Liver (tissue), 8 donors: ENCODE measurements at regions not wholly inside any gene's neighbourhood (a gene's known extent, or its start where the extent isn't known, plus 50 kb on each side); places are given as distances from the start of the nearest gene placed in this dataset.

Experiments
- DNase-seq: peaks from one replicate; pipeline ENCODE4 v3.0.0-alpha.2; 2017; ENCODE audit warnings: low spot score
- H3K27ac ChIP-seq, 2 donors: one replicate each; pipeline ENCODE4 v1.7.0; 2013; ENCODE audit warnings: inconsistent platforms in 2 of 2, low read length in 2 of 2, control low read depth in 1 of 2, low read depth in 1 of 2, mild to moderate bottlenecking in 1 of 2
- H3K27me3 ChIP-seq, 4 donors: one replicate each; pipeline versions ENCODE4 v1.6.1 to v1.7.0; 2013; ENCODE audit warnings: low read length in 3 of 4, inconsistent platforms in 1 of 4, mild to moderate bottlenecking in 1 of 4, moderate library complexity in 1 of 4; ENCODE audit not compliant: control insufficient read depth in 4 of 4, insufficient read depth in 4 of 4
- H3K36me3 ChIP-seq, 4 donors: one replicate each; pipeline versions ENCODE4 v1.6.1 to v1.7.0; 2013; ENCODE audit warnings: low read length in 3 of 4, mild to moderate bottlenecking in 3 of 4, low read depth in 1 of 4, moderate library complexity in 1 of 4; ENCODE audit not compliant: control insufficient read depth in 4 of 4, insufficient read depth in 3 of 4
- H3K4me1 ChIP-seq, 4 donors: one replicate each; pipeline versions ENCODE4 v1.6.1 to v1.7.0; 2013; ENCODE audit warnings: low read length in 3 of 4, mild to moderate bottlenecking in 3 of 4, moderate library complexity in 1 of 4; ENCODE audit not compliant: control insufficient read depth in 4 of 4, insufficient read depth in 4 of 4
- H3K4me3 ChIP-seq, 3 donors: one replicate each; pipeline versions ENCODE4 v1.6.1 to v1.7.0; 2013; ENCODE audit warnings: low read length in 3 of 3, control low read depth in 1 of 3, low read depth in 1 of 3, mild to moderate bottlenecking in 1 of 3
- H3K9ac ChIP-seq, 2 donors: one replicate each; pipeline ENCODE4 v1.7.0; 2013; ENCODE audit warnings: low read length in 2 of 2, mild to moderate bottlenecking in 2 of 2, moderate library complexity in 2 of 2, control low read depth in 1 of 2, low read depth in 1 of 2
- H3K9me3 ChIP-seq, 4 donors: one replicate each; pipeline versions ENCODE4 v1.6.1 to v1.7.0; 2013; ENCODE audit warnings: low read length in 3 of 4; ENCODE audit not compliant: control insufficient read depth in 4 of 4
- ATF3 ChIP-seq: IDR thresholded peaks from 2 replicates; pipeline ENCODE4 v1.6.1; 2016; ENCODE audit warnings: antibody characterized with exemption
- CTCF ChIP-seq: fragments of 150-350 bp; IDR thresholded peaks from 2 replicates; pipeline ENCODE4 v1.5.1; 2017; ENCODE audit warnings: improper control_type of control experiment, low read depth, low read length; ENCODE audit not compliant: missing input control
- EGR1 ChIP-seq, 2 donors: IDR thresholded peaks; 2 replicates each; pipeline ENCODE4 v1.6.1; 2016 to 2018; ENCODE audit warnings: antibody characterized with exemption in 2 of 2, low read depth in 2 of 2
- FOXA1 ChIP-seq: IDR thresholded peaks from 2 replicates; pipeline ENCODE4 v1.6.1; 2016; ENCODE audit warnings: antibody characterized with exemption
- FOXA2 ChIP-seq: IDR thresholded peaks from 2 replicates; pipeline ENCODE4 v1.6.1; 2016; ENCODE audit warnings: antibody characterized with exemption
- GABPA ChIP-seq, 2 donors: IDR thresholded peaks in 1 of 2; conservative IDR thresholded peaks in 1 of 2; 2 replicates each; pipeline ENCODE4 v1.6.1; 2016; ENCODE audit warnings: antibody characterized with exemption in 2 of 2, mild to moderate bottlenecking in 1 of 2, moderate library complexity in 1 of 2
- HNF4A ChIP-seq, 2 donors: conservative IDR thresholded peaks; 2 replicates each; pipeline ENCODE4 v1.6.1; 2016; ENCODE audit warnings: antibody characterized with exemption in 2 of 2, mild to moderate bottlenecking in 2 of 2
- HNF4G ChIP-seq: IDR thresholded peaks from 2 replicates; pipeline ENCODE4 v1.6.1; 2016; ENCODE audit warnings: antibody characterized with exemption
- JUND ChIP-seq, 2 donors: IDR thresholded peaks; 2 replicates each; pipeline ENCODE4 v1.6.1; 2016; ENCODE audit warnings: antibody characterized with exemption in 2 of 2
- NR2F2 ChIP-seq: IDR thresholded peaks from 2 replicates; pipeline ENCODE4 v1.6.1; 2016; ENCODE audit warnings: antibody characterized with exemption
- RAD21 ChIP-seq, 2 donors: IDR thresholded peaks; 2 replicates each; pipeline ENCODE4 v1.6.1; 2016; ENCODE audit warnings: antibody characterized with exemption in 2 of 2, mild to moderate bottlenecking in 2 of 2
- REST ChIP-seq: IDR thresholded peaks from 2 replicates; pipeline ENCODE4 v1.6.1; 2016; ENCODE audit warnings: antibody characterized with exemption, mild to moderate bottlenecking
- RXRA ChIP-seq, 2 donors: IDR thresholded peaks; 2 replicates each; pipeline ENCODE4 v1.6.1; 2017 to 2018; ENCODE audit warnings: antibody characterized with exemption in 2 of 2, mild to moderate bottlenecking in 1 of 2
- SP1 ChIP-seq: IDR thresholded peaks from 2 replicates; pipeline ENCODE4 v1.6.1; 2018; ENCODE audit warnings: antibody characterized with exemption, mild to moderate bottlenecking
- TAF1 ChIP-seq: conservative IDR thresholded peaks from 2 replicates; pipeline ENCODE4 v1.6.1; 2016; ENCODE audit warnings: antibody characterized with exemption, mild to moderate bottlenecking
- YY1 ChIP-seq: IDR thresholded peaks from 2 replicates; pipeline ENCODE4 v1.6.1; 2016; ENCODE audit warnings: antibody characterized with exemption, mild to moderate bottlenecking
- ZBTB33 ChIP-seq: IDR thresholded peaks from 2 replicates; pipeline ENCODE4 v1.6.1; 2016; ENCODE audit warnings: antibody characterized with exemption
- WGBS: extraction: QIAGEN DNeasy Blood & Tissue Kit; methylation state at CpG from one replicate; pipeline ENCODE4 v1.1.7; 2013; 5-methylcytosine and 5-hydroxymethylcytosine counted together
- TF ChIP-seq, protein P1 (sequence below): IDR thresholded peaks from 2 replicates; pipeline ENCODE4 v1.6.1; 2016; ENCODE audit warnings: antibody characterized with exemption
- donor health status: healthy.
- donor health status: healthy.
- donor health status: healthy.
- donor health status: healthy.
- donor health status: healthy.

DNA sequence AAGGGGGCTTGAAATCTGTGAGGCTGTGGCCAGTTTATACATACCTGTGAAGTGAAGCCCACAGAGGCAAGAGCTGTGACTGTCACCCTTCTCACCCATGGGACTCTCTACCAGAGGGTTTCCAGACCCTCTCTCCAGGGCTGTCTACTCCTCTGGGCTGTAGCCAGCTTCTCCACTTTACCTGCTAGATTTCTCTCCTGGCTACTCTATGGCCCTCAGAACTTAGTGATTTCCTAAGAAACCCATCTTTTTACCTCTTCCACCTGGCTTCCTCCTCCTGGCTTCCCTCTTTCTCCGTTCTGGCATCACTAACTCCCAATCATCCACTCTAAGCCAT is 78.0 kb downstream of the SEC61B start:
- Histone ChIP-seq H3K4me3 (no peak overlapping the region), H3K27me3 (peaks cover 0 to 2% (median 0%) of the 10 kb centered on the region in 4 donors), H3K4me1 (peaks cover 0 to 3% (median 0%) of the 10 kb centered on the region in 4 donors), H3K27ac (no peak overlapping the region), H3K9me3 (no peaks in the 10 kb centered on the region), H3K9ac (no peak overlapping the region), H3K36me3 (no peaks in the 10 kb centered on the region)
- no peak for DNase-seq
- WGBS, result 0% methylated on average over 1 of the region's 1 CpG
- TF ChIP-seq HNF4G, result no peak
- no peak for TF ChIP-seq ZBTB33
- TF ChIP-seq RXRA (IDR thresholded peaks at IDR 0.05), result no peak
- no peak for TF ChIP-seq REST
- TF ChIP-seq FOXA2, result no peak
- TF ChIP-seq YY1, result no peak
- no peak for TF ChIP-seq GABPA (IDR thresholded peaks at IDR 0.05 in 1 of 2, conservative IDR thresholded peaks at IDR 0.05 in 1 of 2)
- no peak for TF ChIP-seq NR2F2
- TF ChIP-seq HNF4A (conservative IDR thresholded peaks at IDR 0.05), result no peak
- no peak for TF ChIP-seq FOXA1
- TF ChIP-seq, protein P1, sequence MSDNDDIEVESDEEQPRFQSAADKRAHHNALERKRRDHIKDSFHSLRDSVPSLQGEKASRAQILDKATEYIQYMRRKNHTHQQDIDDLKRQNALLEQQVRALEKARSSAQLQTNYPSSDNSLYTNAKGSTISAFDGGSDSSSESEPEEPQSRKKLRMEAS, result no peak
- TF ChIP-seq RAD21 (IDR thresholded peaks at IDR 0.05), result no peak
- TF ChIP-seq EGR1 (IDR thresholded peaks at IDR 0.05; ENCODE audit: low read depth in 2 of 2), result no peak
- no peak for TF ChIP-seq CTCF

DNA sequence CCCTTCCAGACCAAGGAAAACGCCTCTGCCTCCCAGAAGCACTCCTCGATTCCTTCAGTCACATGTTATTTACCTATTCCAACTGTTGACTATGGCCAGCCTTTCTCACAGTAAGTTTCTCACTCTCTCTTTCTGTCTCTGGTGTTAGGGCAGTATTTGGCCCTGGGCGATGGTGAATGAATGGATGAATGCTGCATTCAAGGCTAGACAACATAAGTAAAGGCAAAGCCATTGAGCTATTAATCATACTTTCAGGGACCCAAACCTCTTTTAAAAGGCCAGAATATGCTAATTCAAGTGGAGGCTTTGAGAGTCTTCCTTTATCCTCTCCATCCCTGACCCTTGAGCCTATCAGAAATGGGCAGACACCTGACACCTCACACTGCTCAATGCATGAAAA is 78.5 kb downstream of the SEC61B start:
- Histone ChIP-seq H3K4me3 (no peak overlapping the region), H3K36me3 (no peaks in the 10 kb centered on the region), H3K27me3 (peaks cover 0 to 2% (median 0%) of the 10 kb centered on the region in 4 donors), H3K4me1 (peaks cover 0 to 3% (median 0%) of the 10 kb centered on the region in 4 donors), H3K9ac (no peak overlapping the region), H3K9me3 (no peaks in the 10 kb centered on the region), H3K27ac (no peak overlapping the region)
- TF ChIP-seq SP1 (no peak), JUND (IDR thresholded peaks at IDR 0.05) (no peak), HNF4G (no peak), GABPA (IDR thresholded peaks at IDR 0.05 in 1 of 2, conservative IDR thresholded peaks at IDR 0.05 in 1 of 2) (no peak), ZBTB33 (no peak), YY1 (no peak), ATF3 (no peak), TAF1 (no peak), EGR1 (IDR thresholded peaks at IDR 0.05; ENCODE audit: low read depth in 2 of 2) (no peak), RXRA (IDR thresholded peaks at IDR 0.05) (no peak)
- DNase-seq, result no peak
- 66% methylated on average over 3 of the region's 3 CpGs for WGBS
